ENCODE measurements at regions not wholly inside any gene's neighbourhood (a gene's known extent, or its start where the extent isn't known, plus 50 kb on each side); places are given as distances from the start of the nearest gene placed in this dataset.
"Not testable (repeated sequence)": the region's sequence is repeated elsewhere in the genome, so short reads cannot be mapped to it uniquely, and the experiment has no call there.

DNA sequence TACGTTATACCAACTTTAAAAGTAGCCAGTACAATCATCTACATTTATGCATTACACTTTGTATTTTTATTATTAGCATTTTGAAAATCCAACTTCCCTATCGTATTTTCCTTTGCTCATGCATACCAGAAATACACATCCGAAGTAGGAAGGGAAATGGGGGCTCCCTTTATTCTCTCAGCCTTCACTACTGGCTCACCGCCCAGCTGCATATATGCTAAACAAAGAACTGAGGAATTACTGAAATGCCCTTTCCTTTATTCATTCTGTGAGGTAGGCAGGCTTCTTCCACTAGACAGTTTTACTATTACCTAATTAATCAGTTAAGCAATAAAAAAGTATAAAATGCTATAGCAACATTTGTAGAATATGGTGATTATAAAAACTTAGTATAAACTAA is 291.6 kb downstream of the KLF12 start:
- no peak for DNase-seq (ENCODE audit: low read depth)

DNA sequence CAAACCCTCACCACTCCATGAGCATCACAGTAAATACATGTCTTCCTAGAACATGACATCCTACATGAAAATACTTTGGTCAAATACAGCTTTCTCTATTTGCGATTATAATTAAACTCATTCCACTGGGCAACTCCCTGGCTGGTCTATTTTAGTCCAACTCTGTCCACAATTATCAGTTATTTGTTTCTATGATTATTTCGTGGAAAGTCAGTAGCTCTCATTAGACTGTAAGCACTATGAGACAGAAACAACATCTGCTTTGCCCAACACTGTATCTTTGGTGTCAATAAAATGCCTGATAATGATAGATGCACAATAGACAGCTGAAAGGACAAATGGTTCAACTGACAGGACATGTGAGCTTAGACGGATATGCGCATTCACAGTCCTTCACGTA is 292.0 kb downstream of the KLF12 start:
- no peak for DNase-seq (ENCODE audit: low read depth)

DNA sequence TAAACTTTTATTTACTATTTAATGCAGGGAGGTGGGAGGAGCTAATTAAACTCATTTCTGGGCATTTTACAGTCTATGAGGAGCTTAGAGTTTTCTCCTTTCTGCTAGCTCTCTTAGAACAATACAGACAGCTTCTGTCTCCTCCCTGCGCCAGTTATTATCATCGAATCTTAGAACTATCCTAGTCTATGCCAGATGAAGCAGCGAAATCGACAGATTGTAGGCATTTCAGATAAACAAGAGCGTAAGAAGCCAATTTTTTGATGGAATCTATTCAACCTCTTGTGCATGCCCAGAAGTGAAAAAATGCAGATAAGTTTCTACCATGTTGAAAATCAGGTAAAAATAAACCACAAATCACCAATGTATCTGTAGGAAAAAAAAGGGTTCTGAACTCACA is 297.1 kb downstream of the KLF12 start:
- DNase-seq (ENCODE audit: low read depth) = no peak

DNA sequence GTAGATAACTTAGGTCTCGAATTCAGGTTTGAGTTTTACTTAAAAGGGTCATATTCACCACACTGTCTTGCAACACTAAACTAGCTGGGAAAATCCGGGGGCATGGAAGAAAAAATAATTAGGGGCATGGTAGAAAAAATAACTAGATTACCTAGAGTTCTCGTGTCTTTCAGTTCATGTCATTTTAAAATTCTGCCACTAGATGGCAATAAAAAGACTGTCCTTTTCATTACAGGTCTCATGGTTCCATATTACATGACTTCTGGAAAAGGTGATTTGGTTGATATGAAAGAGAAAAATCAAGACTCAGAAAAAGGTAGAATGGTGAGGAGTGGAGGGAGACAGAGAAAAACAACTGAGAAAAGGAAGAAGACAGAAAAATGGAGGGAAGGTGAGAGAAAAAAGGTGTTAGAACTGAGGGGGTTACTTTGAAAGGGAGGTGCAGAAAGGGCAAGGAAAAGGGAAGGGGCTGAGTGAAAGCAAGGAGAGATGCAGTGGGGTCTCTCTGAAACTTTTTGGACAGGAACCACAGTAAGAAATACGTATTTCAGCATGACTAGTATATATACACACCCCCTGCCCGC is 299.0 kb downstream of the KLF12 start:
- no peak for DNase-seq (ENCODE audit: low read depth)

DNA sequence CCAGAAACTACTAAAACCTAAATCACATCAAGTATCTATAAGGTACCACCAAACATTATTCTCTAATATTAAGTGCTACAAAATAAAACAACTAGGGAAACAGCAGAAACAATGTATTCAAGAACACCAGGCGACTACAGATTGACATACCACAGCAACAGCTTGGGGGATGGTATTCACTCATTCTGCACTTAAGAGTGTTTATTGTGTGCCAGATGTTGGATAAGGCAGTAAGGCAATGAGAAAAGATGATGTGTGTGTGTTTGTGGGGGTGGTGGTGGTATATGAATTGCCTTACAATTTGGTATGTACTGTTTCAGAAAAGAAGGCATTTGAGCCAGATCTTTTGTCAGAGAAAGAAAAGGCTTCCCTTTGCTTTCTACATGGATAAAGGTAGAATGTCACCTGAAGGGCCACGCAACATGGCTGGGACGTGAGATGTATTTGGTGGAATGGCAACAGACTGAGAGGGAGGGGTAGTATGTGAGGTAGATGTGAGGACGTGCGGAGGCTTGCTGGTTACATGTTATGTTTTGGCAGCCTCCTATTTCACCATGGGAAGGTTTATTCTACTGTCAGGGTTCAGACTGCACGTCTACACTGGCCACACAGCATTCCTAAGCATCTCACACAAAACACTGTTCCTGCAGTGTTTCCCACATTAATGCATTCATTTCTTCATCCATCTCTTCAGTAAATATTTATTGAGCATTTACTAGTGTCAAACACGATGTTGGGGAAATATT is 300.7 kb downstream of the KLF12 start:
- no peak for DNase-seq (ENCODE audit: low read depth)

DNA sequence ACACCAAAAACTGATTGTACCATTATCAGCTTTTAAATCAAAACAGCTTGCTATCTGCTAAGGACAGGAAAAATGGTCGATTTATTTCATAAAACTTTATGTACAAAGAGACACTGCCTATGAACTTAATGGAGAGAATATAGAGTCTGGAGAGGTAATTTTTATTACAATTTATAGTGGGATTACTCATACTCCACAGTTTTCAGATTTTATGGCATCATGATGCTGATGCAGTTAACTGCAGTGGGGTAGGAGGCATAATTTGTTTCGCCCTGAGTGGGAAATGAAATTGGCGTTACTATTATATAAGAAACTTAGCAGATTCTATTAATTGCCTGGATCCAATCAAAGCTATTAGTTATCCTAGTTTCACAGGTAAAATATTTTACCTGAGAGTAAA is 301.4 kb downstream of the KLF12 start:
- no peak for DNase-seq (ENCODE audit: low read depth)

DNA sequence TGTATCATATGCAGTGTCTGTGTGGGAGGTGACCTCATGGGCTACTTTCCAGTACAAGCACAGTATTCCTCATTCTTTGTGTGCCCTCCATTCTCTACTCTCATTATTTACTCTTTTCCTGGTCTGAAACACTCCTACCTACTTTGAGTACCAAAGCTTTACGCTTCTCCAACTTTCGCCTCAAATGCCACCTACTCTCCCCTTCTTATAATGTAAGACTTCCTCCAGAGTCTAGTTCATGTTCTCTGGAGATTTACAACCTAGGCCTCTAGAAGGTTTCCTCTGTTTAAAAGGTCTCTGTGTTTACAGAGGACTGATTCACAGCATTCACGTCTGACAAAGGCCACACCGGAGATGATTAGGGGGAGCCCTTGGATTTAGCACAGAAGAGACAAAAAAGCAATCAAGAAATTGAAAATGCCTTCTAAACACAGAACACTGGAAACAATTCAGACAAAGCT is 302.0 kb downstream of the KLF12 start:
- DNase-seq (ENCODE audit: low read depth) = no peak

DNA sequence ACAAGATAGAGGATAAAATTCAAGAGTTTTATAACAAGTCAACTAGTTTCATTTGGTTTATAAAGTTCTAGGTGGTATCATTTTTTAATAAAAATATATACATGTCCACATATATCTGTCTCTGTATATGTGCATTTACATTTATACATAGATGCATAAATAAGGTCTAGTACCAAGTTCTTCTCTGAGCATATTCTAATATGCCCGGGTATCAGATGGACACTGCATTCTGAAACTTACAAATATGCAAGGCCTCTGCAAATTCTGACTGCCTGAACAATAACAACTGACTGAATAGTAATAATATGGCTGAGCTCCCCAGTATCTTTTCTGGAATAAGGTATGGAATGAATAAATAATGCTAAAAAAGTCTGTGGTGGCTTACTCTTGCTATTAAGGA is 304.8 kb downstream of the KLF12 start:
- DNase-seq (ENCODE audit: low read depth) = no peak

DNA sequence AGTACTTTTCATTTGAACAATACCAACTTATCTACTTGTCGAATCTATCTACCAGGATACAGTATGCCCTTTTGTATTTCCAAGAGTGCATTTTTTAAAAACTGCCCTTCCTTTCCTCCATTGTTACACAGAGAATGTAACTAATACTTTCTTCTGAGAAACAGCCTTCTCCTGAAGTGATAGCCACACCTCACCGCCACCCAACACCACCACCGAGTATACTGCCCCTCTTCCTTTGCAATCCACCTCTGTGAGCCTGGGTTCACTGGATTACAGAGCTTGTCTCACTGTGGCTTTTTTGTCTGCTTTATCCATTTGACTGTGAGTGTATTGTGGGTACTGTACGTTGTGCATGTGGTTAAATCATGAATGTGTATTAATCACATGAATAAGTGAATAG is 305.4 kb downstream of the KLF12 start:
- no peak for DNase-seq (ENCODE audit: low read depth)

DNA sequence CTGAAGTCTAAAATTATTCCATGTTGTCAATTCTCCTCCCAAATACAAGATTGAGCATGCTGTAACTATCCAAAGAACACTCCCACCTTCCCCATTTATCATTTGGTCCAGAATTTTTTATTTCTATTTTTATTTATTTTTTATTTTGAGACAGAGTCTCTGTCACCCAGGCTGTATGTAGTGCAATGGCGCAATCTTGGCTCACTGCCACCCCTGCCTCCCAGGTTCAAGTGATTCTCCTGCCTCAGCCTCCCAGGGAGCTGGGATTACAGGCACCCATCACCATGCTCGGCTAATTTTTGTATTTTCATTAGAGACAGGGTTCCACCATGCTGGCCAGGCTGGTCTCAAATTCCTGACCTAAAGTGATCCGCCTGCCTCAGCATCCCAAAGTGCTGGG is 306.8 kb downstream of the KLF12 start:
- no peak for DNase-seq (ENCODE audit: low read depth)

DNA sequence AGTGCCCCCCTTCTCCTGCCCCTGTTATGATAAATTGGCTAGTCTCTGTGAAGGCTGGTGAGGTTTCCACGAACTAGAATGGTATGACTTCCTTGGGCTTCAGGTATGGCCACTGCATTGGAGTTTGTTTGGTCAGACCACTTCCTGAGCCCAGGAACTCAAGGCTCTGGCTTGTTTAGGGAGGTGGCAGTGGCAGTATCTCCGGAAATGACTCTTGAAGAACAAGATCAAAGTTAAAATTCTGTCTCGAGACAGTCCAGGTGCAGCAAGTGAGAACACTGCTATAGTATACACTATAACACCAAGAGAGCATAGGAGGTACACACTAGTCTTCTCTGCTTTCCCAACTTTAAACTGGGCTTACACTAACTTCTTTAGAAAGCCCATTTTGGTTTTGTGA is 309.1 kb downstream of the KLF12 start:
- DNase-seq (ENCODE audit: low read depth) = no peak

DNA sequence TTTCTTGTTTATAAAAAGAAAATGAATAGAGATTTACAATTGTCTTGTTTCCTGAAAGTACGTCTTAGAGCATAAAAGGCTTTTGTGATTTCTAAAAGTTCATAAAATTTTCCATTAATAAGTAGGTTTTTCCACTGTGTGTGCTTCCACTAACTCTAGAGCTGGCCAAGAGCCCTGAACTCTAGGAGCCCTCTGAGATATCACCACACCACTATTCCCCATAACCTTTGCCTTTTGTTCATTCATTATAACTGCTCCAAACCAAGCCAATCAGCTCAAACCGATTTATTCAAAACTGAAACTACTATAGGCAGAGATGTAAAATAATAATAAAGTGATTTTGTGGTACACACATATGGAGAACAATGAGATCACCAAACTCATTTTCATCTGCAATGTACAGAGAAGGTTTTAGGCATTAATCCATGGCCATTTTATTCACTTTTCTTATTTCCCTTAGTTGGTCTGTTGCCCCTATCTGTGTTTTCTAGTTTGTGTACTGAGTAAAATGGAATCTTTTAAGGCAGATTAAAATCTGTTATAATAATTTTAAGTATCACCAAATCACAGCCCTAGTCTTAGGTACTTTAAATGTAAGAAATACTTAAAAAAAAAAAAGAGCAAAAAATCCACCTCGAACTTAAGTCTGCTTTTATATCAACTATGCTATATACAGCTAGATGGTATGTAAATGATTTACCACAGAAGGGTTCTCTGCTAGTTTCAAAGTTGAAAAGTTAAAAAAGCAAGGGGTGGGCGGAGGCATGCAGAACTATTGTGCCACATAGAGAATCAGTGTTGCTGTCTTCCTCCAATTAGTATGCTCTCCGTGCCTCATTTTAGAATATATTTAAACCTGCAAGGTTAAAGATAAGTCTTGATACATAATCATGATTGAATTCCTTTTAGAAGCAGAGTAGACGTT is 311.3 kb downstream of the KLF12 start:
- no peak for DNase-seq (ENCODE audit: low read depth)

DNA sequence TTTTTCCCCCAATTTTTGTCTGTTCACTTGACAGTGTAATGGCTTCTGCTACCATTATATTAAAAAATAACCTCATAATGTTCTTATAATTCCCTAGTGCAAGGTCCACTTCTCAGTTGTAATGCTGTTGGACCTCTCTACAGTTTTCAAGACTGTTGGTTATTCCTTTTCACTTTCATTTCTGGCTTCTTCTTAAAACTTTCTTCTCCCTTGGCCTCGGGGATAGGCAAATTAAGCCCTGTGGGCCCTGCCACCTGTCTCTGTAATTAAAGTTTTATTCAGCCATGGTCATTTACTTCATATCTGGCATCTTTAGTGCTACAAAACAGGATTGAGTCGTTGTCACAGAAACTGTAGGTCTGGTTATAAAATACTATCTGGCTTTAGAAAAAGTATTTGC is 313.5 kb downstream of the KLF12 start:
- no peak for DNase-seq (ENCODE audit: low read depth)

DNA sequence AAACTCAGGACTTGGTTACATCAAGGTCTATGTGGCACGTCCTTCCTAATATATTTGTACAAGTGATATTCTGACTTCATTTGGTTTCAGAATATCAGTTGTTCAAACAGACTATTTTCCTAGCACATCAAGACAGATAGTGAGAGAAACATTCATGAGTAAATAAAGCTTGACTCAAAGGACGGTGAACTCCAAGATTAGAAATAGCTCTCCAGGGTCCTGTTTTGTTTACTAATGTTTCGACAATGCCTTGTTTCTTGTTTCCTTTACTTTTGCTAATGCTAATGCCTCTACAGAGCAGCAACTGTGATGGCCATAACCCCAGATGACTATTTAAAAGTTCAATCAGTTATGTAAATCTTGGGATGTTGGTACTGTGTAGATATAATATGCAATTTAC is 313.9 kb downstream of the KLF12 start:
- no peak for DNase-seq (ENCODE audit: low read depth)

DNA sequence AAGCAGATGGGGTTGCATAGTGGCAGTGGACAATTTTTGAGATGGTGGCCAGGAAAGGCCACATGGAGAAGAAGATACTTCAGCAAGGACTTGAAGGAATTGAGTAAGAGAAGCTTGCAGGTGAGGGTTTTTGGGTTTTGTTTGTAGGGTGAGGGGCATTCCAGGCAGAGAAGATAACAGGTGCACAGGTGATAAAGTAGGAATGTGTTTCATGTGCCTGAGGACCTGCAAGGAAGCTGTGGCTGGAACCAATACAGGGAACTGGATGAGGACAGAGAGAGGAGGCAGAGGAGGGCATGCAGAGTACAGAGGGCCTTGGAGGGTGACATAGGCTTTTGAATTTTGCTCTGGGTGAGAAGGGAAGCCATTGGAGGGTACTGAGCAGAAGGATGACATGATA is 314.5 kb downstream of the KLF12 start:
- DNase-seq (ENCODE audit: low read depth) = no peak

DNA sequence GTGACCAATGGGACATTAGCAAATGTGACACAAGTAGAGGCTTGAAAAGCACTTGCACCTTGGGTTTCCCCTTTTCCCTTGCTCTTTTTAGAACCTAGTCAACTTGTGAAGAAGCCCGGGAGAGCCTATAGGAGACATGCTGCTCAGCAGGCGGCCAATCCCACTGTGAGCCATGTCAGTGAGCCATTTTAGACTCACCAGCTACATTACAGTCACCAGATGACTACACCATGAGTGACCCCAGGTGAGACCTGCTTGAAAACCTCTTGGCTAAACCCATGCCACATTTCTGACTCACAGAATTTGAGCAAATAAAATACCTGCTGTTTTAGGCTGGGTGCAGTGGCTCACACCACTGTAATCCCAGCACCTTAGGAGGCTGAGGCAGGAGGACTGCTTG is 317.5 kb downstream of the KLF12 start:
- DNase-seq (ENCODE audit: low read depth) = no peak

DNA sequence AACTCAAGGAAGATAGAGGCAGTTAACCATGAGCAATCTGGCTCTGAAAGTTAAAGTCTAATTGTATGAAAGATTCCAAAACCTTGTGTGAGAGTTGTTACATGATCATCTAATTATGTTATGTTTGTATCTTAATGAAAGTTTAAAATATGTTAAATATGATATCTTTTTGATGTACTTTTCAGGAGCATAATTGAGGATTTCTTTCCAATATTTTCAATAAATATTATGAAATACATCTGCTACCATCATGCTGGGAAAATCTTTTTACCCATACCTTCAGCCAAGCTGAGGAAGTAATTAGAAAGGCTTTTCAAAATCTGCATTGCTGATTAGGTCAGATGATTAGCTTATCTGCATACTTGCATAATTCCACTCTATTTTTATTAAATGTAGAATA is 318.4 kb downstream of the KLF12 start:
- no peak for DNase-seq (ENCODE audit: low read depth)

DNA sequence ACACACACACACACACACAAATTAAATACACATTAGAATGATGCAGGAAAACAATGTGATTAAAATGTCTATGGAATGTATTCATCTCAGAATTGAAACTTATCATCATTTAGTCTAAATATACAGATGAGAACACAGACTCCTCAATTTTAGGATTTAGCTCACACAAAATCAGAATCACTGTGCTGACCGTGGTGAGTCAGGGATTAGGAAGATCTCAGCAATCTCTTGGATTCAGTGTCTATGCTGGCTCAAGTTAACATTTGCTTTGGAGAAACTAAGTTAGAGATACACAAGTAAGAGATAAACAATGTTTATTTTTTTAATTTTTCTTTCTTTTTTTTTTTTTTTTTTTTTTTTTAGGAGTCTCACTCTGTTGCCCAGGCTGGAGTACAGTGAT is 323.6 kb downstream of the KLF12 start:
- no peak for DNase-seq (ENCODE audit: low read depth)

DNA sequence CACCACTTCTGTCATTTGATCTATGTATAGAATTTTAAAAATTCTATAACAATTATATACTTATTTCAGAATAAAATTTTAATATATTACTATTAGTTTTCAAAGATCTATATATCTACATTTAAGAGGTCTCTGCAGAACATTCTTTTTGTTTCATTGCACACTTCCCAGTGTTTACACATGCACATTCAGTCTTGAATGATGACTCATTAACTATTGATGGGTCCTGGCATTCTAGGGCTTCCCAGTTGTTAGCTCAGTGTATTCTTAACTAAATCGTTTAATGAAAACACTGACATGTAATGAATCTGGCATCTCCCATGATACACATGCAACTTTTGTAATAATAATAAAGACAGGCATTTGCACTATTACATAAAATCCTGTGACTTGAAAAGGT is 324.6 kb downstream of the KLF12 start:
- no peak for DNase-seq (ENCODE audit: low read depth)

DNA sequence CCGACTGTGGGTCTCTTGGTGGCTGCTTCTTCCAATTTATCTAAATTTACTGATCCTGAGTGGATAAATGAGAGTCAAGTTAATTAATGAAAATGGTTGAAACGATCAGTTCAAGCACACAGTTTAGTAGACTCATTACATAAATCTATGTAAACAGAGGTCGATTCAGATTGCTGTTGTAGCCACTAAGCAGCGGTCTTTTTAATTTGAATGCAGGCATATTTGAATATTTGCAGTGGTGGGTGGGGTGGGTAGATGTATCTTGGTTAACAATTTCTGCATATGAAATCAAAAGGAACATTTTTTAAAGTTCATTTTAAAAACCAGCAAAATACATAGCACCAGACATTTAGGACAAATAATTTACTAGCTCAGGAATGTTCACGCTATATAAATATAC is 325.9 kb downstream of the KLF12 start:
- DNase-seq (ENCODE audit: low read depth) = no peak

DNA sequence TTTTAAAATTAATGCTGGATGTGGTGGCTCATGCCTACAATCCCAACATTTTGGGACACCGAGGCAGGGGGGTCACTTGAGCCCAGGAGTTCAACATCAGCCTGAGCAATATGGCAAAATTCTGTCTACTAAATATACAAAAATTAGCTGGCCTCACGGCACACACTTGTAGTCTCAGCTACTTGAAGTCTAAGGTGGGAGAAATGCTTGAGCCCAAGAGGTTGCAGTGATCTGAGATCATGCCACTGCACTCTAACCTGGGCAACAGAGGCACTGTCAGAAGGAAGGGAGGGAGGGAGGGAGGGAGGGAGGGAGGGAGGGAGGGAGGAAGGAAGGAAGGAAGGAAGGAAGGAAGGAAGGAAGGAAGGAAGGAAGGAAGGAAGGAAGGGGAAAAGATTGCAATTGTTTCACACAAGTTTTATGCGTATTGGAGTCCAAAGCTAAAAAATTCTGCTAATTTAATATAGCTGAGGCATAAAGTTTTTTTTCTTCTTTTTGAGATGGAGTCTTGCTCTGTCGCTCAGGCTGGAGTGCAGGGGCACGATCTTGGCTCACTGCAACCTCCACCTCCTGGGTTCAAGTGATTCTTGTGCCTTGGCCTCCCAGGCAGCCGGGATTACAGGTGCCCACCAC is 328.8 kb downstream of the KLF12 start:
- not testable (repeated sequence) for DNase-seq (ENCODE audit: low read depth)

DNA sequence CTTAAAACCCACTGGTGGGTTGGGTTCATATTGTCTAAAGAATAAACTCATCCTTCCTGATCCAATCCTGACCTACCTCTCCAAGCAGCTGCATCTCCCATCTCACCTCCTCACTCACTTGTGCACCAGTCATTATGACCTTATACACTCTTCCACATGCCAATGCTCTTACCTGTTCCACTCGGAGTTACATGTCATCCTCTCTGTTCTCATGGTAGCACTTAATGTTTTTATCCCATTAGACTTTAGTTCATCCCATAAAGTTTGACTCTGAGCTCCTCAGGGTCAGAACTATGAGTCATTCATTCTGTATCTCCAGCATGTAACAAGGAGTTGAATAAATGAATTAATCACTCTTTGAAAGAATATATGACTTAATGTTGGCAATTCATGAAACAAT is 330.2 kb downstream of the KLF12 start:
- DNase-seq (ENCODE audit: low read depth) = no peak

DNA sequence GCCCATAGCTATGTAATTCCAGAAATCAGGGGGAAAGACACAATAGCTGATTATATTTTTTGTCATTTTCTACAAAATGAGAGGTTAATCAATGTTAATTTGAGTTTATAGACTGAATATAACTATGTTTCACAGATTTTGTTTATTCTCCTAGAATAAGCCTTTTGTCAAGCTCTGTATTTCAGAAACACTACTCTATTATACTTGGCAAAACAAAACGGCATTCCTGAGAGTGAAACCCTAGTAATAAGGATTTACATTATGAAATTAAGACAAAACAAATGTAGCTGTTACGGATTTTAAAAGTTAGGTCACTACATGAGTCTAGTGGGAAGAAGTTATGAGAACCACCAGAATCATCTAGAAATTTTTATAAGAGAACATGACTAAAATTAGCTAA is 334.2 kb downstream of the KLF12 start:
- DNase-seq (ENCODE audit: low read depth) = no peak
